ENCODE measurements at regions not wholly inside any gene's neighbourhood (a gene's known extent, or its start where the extent isn't known, plus 50 kb on each side); places are given as distances from the start of the nearest gene placed in this dataset.

- DNase-seq: no peak
Observed at GRCh38 chr9:119986205-119986604, 593.8 kb downstream of the CDK5RAP2 start.

DNA sequence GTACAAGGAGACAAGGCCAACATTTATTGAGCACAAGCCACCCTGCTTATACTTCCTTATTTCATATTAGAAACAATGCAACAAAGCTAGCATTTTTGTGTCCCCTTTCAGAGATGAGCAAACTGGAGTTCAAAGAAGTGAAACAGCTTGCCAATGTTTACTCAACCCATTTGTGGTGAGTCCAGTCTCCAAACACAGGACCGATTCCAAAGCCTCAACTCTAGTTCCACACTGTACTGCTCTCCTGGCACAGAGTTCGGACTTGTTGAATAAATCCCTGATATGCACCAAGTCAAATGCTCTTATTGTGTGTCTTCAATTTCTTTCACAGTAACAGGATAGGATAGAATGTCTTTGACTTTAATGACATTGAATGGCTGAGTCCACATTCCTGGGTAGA is 604.8 kb upstream of the BRINP1 start:
- no peak for DNase-seq

DNA sequence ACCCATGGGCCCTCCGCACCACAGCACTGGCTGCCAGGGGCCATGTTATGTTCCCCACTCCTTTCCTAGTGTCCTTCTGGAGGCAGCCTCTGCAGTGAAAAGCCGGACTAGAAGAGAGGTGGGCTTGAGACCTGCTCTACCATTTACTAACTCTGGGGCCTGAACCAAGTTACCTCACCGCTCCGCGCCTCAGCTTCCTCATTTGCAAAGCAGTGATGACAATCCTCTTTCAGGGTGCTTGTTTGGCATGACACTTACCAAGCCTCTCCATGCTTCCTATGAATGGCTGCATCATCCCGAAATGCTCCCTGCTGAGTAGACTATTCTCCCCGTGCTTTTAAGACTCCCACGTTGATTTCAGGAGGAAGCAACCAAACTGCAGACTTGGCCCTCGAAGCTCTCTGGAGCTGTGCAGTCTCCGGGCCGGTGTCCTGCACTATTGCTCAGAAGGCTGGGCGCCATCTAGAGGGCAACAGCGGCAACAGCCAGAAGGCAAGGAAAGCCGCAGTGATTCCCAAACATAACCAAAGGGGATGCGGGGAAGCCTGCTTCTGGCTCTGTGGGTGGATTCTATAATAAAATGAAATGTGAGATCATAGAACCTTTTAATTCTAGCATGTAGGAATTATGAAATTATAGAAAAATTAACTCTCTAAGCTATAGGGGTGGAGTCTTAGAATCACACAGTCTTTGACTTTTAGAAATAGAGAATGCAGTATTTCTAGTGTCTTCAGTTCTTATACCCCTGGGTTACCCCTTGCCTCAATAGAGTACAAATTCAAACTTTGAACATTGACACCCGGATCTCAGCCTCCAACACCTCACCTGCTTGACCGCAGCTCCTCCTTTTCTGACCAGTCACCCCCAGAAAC is 599.8 kb upstream of the BRINP1 start:
- peak; percentile 64 for DNase-seq

DNA sequence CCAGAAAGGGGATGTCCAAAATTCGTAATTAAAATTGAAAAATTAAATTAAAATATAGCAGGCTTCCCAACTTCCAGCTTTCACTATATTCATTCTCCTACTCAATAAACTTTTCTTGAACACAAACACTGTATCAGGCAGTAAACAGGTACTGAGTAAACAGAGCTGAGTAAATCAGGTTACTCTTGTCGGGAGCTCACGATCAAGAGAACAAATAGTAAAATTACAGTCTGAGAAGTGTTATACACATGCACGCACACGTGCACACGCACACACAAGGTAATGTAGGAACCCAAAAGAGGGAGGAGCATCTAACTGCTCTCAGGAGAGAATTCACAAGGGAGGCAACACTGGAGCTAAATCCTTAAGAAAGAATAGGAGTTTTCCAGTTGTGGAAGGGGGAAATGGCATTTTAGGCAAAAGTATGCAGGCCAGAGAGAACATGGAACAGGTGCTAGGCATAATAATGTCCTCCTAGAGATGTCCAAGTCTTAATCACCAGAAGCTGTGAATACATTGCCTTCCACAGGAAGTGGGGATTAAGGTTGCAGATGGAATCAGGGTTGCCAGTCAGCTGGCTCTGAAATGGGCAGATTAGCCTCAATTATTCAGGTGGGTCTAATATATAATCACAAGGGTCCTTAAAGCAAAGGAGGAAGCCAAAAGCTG is 598.8 kb upstream of the BRINP1 start:
- DNase-seq: no peak

DNA sequence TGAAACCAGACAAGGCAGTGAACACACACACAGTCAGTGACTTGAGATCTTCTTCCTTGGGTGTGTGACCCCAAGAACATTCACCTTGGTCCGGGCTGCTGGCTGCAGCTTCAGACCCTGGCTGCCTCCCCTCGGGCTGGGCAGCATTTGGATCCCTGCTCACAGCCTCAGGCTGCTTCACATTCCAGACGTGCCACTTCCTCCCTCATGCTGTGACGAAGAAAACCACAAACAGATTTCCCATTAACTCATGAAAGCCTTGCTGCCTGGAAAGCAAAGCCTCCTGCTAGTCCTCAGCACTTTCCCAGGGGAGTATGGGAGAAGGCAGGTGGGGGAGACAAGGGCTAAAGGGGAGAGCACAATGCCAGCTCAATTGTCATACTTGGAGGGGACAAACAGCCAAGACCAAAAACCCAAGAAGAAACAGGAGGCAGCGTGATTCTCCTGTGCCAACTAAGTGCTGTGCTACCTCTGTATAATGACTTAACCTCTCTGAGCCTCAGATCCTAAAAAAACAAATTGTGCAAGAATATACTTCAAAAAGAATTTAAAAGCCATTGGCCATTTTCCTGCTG is 594.6 kb upstream of the BRINP1 start:
- no peak for DNase-seq

GRCh38 chr9:119963258-119963797 is 594.1 kb upstream of the BRINP1 start:
- DNase-seq: no peak

DNA sequence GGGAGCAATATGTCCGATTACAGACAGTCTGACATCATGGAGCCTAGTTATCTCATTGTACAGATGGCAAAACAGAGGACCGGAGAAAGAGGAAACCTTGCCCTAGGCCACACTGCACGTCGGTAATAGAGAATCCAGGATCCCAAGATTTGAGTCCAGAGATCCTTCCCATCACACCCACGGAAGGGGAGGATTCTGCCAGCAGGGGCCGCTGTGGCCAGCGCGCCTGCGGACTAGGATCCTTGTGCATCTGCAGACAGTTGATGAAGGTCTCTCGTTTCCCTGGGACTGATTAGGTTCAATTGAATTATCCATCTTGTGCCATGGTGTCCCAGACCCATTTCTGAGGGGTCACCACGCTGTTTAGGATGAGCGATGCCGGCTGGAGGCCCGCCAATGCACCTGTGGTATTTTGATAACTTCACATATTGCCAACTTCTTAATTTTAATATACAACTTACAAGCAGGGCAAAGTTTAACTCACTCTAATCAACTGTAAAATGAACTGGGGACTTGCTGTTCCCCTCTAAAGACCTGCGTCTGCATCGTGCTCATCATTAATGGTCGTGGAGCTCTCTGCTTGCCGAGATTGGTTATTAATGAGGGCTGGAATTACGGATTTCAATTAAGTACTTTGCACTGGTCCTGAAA is 592.7 kb upstream of the BRINP1 start:
- DNase-seq: peak; percentile 29

- DNase-seq: no peak
Observed at GRCh38 chr9:119959846-119960545, 590.8 kb upstream of the BRINP1 start.

DNA sequence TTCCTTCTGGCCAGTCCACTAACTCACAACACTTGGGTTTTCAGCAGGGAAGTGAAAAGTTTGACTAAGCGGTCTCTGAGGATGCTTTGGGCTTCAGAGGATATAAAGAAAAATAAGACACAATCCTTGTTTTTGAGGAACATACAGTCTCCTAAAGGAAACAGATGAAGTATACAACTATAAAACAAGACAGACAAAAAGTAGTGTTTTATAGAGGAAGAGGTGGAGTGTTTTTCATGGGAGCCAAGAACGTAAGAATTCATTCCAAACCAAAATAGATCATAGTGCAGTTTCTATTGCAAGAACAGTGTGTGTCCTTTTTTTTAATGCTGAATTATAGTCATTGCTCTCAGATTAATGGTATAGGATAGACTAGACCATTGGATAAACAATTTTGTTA is 586.9 kb upstream of the BRINP1 start:
- DNase-seq: no peak

DNA sequence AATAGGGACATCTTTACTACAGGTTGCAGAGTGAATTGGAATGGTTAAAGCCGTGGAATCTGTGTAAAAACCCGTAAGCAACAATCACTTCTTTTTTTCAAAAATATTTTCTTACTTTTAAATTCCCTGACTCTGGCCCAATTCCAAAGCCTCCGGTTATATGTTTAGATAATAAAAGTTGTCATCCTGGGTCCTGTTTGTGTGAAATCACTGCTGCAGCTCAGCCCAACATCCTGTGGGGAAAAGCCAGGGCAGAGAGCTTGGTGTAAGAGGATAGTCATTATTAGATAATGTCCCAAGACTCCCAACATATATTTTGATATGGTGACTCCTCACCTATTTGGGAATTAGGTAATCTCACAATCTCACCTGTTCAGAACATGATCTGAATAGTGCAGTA is 586.0 kb upstream of the BRINP1 start:
- DNase-seq: no peak

DNA sequence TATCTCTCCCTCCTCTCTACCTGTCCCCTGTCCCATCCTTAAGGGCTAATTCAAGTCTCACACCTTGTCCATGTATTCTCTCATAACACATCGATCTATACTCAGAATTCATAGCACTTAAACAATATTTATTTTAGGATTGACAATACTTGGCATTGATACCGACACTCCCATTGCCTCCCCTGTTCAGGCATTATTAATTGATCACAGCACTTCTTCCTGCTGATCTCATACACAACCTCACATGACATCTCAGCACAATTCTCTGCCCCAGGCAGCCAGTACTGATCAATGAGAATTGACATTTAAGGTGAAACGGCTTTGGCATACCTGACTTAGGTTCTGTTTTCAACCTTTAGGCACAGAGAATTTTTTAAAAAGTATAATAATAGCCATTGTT is 582.4 kb upstream of the BRINP1 start:
- DNase-seq: no peak

GRCh38 chr9:119951090-119951489 is 581.9 kb upstream of the BRINP1 start:
- DNase-seq: no peak

DNA sequence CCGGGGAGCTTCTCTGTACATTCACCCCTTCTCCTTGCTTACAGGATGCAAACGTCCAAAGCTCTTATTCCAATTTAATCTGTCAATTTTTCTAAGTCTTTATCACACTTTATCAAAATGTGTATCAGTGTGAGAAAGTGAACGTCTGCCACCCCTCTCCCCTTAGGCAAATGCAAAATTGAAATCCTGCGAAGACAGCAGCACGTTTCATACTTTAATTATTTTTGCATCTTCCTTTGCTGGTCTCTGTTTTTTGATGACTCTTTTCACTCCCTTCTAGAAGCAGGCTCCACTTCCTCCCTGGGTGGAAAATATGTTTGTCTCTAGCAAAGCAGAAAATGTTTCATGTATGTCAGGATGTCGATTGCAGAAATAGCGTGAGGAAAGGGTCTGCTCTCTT is 576.5 kb upstream of the BRINP1 start:
- no peak for DNase-seq

DNA sequence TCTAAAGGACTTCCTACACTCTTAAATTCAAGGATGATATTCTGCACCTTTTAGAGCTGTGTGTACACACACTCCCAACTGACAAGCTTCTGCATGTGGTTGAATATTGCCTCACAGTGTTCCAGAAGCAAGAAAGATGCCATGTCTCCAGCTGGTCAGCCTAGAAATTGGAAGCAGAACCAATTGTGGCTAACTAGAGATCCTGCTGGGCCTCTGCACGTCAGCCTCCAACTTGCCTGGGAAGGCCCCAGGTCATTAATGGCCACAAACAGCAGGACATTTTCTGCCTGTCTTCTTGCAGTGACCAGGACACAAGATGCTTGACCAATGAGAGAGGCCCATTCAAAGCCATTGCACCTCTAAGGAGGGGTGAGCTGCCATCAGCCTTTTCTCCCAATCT is 571.9 kb upstream of the BRINP1 start:
- no peak for DNase-seq

GRCh38 chr9:119938871-119939270 is 569.6 kb upstream of the BRINP1 start:
- no peak for DNase-seq

- DNase-seq: no peak
Observed at GRCh38 chr9:119934497-119934896, 565.3 kb upstream of the BRINP1 start.

DNA sequence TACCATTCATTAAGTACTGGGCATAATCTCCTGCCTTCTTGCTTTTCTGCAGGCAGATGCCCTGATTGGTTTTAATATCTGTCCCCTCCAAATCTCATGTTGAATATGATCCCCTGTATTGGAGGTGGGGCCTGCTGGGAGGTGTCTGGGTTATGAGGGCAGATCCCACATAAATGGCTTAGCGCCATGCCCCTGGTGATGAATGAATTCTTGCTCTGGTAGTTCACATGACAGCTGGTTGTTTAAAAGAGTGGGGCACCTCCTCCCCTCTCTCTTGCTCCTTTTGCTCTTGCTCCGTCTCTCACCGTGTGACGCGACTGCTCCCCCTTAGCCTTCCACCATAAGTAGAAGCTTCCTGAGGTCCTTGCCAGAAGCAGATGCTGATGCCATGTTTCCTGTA is 564.0 kb upstream of the BRINP1 start:
- DNase-seq: no peak

- no peak for DNase-seq
Observed at GRCh38 chr9:119924736-119925135, 555.5 kb upstream of the BRINP1 start.

- no peak for DNase-seq
Observed at GRCh38 chr9:119917175-119917574, 547.9 kb upstream of the BRINP1 start.

GRCh38 chr9:119907056-119907455 is 537.8 kb upstream of the BRINP1 start:
- DNase-seq: no peak

GRCh38 chr9:119905724-119906123 is 536.5 kb upstream of the BRINP1 start:
- DNase-seq: no peak

DNA sequence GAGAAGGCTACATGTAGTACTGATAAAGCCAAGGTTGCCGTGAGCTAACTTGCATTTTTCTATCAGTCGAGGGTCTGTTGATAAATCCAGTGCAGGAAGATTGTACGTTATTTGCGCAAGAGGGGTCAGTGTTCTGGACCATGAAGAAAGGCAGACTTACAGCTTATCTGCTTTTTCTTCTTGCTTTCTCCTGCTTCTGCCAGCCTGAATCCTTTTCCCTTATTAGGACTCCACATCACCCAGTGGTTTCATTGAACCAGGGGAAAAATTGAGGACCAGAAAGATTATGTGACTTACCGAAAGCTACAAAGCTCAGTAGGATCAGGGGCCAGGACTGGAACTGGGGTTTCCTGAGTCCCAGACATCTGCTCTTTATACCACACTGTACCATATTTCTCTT is 534.6 kb upstream of the BRINP1 start:
- DNase-seq: no peak

DNA sequence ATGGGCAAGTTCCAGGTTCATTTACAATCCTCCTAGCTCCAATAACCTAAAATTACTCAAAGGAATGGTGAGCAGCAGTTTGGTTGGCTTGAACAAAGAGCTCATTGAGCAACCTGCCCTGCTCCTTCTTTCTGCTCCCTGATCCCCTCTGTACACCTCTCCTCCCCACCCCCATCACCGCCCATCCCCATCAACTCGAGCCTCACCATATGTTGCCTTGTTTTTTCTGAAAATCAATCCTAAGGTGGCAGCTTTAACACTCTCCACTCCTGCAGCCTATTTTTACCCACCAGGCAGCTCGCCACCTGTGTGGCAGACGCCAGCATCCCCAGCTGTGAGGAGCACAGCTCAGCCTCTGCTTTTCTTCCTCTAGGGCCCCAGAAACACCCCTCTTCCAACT is 533.4 kb upstream of the BRINP1 start:
- no peak for DNase-seq
